ENCODE measurements at regions not wholly inside any gene's neighbourhood (a gene's known extent, or its start where the extent isn't known, plus 50 kb on each side); places are given as distances from the start of the nearest gene placed in this dataset.

GRCh38 chr3:193165431-193166120, 75.4 kb upstream of the PLAAT1 start (continued):
- no peak for TF ChIP-seq CTCF (conservative IDR thresholded peaks at IDR 0.05; ENCODE audit: low read depth in 2 of 2)
- TF ChIP-seq EZH2phosphoT487 (IDR thresholded peaks at IDR 0.05; ENCODE audit: unreplicated experiment) = no peak
- TF ChIP-seq REST (IDR thresholded peaks at IDR 0.05; ENCODE audit: unreplicated experiment) = no peak
- no peak for TF ChIP-seq JUNB (IDR thresholded peaks at IDR 0.05; ENCODE audit: unreplicated experiment)
- TF ChIP-seq ETS1 (IDR thresholded peaks at IDR 0.05) = no peak
- TF ChIP-seq ZNF331 (CRISPR knock-in tag; IDR thresholded peaks at IDR 0.05; ENCODE audit: low read depth) = no peak

- H3K4me1 ChIP-seq (ENCODE audit: insufficient read depth) = no peaks in the 10 kb centered on the region
- no peaks in the 10 kb centered on the region for H3K36me3 Mint-ChIP-seq (ENCODE audit: low read depth)
- no peaks in the 10 kb centered on the region for H3K4me1 Mint-ChIP-seq
- no peaks in the 10 kb centered on the region for H3K36me3 ChIP-seq (ENCODE audit: insufficient read depth)
- H3K9me3 Mint-ChIP-seq = no peaks in the 10 kb centered on the region
- H3K79me2 ChIP-seq (replicated peaks; ENCODE audit: insufficient read depth) = no peaks in the 10 kb centered on the region
- H3K27ac Mint-ChIP-seq = no peak overlapping the region
- H3F3A ChIP-seq (replicated peaks; ENCODE audit: low read depth) = no peaks in the 10 kb centered on the region
- ATAC-seq (no peak), DNase-seq (ENCODE audit: low spot score) (no peak)
- no peak overlapping the region for H3K4me3 Mint-ChIP-seq
- H3K4me2 ChIP-seq = no peak overlapping the region
- no peak overlapping the region for H3K4me3 ChIP-seq
- H3K27me3 ChIP-seq (ENCODE audit: insufficient read depth) = no peaks in the 10 kb centered on the region
- H3K27me3 Mint-ChIP-seq (ENCODE audit: insufficient read depth, low read depth, poor library complexity) = peaks cover 1% of the 10 kb centered on the region
- H3K27ac ChIP-seq (ENCODE audit: low read depth) = no peak overlapping the region
- no peaks in the 10 kb centered on the region for H4K20me1 ChIP-seq (replicated peaks; ENCODE audit: insufficient read depth)
- no peaks in the 10 kb centered on the region for H3K9me2 ChIP-seq (ENCODE audit: insufficient read depth)
- no peak overlapping the region; the same call in 1 of the 2 replicates for H2AFZ ChIP-seq
- TF ChIP-seq POLR2AphosphoS5 (IDR thresholded peaks at IDR 0.05; ENCODE audit: low read depth) (no peak), ZNF462 (CRISPR knock-in tag; IDR thresholded peaks at IDR 0.05) (no peak), JUNB (IDR thresholded peaks at IDR 0.05; ENCODE audit: unreplicated experiment) (no peak), ZNF331 (CRISPR knock-in tag; IDR thresholded peaks at IDR 0.05; ENCODE audit: low read depth) (no peak)
Measured at GRCh38 chr3:193168931-193169330, 72.1 kb upstream of the PLAAT1 start.
